HG03139 (cell line): ENCODE measurements at regions not wholly inside any gene's neighbourhood (a gene's known extent, or its start where the extent isn't known, plus 50 kb on each side); places are given as distances from the start of the nearest gene placed in this dataset.

Experiments used
- ATAC-seq: cut with Tn5 transposase; IDR thresholded peaks from one replicate; pipeline ENCODE4 v1.9.1; 2021; ENCODE audit not compliant: unreplicated experiment

GRCh38 chr6:140867336-140867735, 1265.4 kb upstream of the GJE1 start:
- ATAC-seq: no peak

GRCh38 chr6:140858381-140858971, 1274.2 kb upstream of the GJE1 start:
- no peak for ATAC-seq

GRCh38 chr6:140857739-140858380, 1274.9 kb upstream of the GJE1 start:
- ATAC-seq: no peak

GRCh38 chr6:140855520-140855919, 1277.2 kb upstream of the GJE1 start:
- ATAC-seq: no peak

- no peak for ATAC-seq
These were observed 1278.4 kb upstream of the GJE1 start for GRCh38 chr6:140854318-140854717.

- ATAC-seq: no peak
These were observed 1282.3 kb upstream of the GJE1 start for GRCh38 chr6:140850438-140850837.

GRCh38 chr6:140849456-140849855, 1283.3 kb upstream of the GJE1 start:
- no peak for ATAC-seq

GRCh38 chr6:140847262-140847645, 1285.5 kb upstream of the GJE1 start:
- ATAC-seq: no peak

- ATAC-seq: no peak
These were observed 1286.0 kb upstream of the GJE1 start for GRCh38 chr6:140846503-140847261.

- no peak for ATAC-seq
These were observed 1287.0 kb upstream of the GJE1 start for GRCh38 chr6:140845701-140846100.

- ATAC-seq: no peak
These were observed 1288.6 kb upstream of the GJE1 start for GRCh38 chr6:140844167-140844566.

GRCh38 chr6:140833408-140833807, 1299.3 kb upstream of the GJE1 start:
- ATAC-seq: no peak

GRCh38 chr6:140830666-140831065, 1302.1 kb upstream of the GJE1 start:
- ATAC-seq: no peak

GRCh38 chr6:140828856-140829255, 1303.9 kb upstream of the GJE1 start:
- ATAC-seq: no peak

- ATAC-seq: no peak
These were observed 1305.1 kb upstream of the GJE1 start for GRCh38 chr6:140827593-140827992.

GRCh38 chr6:140825731-140826130, 1307.0 kb upstream of the GJE1 start:
- ATAC-seq: no peak

- ATAC-seq: no peak
These were observed 1308.1 kb upstream of the GJE1 start for GRCh38 chr6:140824595-140824994.

- no peak for ATAC-seq
These were observed 1311.5 kb upstream of the GJE1 start for GRCh38 chr6:140821196-140821595.

- no peak for ATAC-seq
These were observed 1315.5 kb upstream of the GJE1 start for GRCh38 chr6:140817176-140817575.

GRCh38 chr6:140816681-140817080, 1316.0 kb upstream of the GJE1 start:
- ATAC-seq: no peak

GRCh38 chr6:140812636-140813035, 1320.1 kb upstream of the GJE1 start:
- ATAC-seq: no peak

GRCh38 chr6:140811642-140812041, 1321.1 kb upstream of the GJE1 start:
- no peak for ATAC-seq
